ENCODE measurements at regions not wholly inside any gene's neighbourhood (a gene's known extent, or its start where the extent isn't known, plus 50 kb on each side); places are given as distances from the start of the nearest gene placed in this dataset.

DNA sequence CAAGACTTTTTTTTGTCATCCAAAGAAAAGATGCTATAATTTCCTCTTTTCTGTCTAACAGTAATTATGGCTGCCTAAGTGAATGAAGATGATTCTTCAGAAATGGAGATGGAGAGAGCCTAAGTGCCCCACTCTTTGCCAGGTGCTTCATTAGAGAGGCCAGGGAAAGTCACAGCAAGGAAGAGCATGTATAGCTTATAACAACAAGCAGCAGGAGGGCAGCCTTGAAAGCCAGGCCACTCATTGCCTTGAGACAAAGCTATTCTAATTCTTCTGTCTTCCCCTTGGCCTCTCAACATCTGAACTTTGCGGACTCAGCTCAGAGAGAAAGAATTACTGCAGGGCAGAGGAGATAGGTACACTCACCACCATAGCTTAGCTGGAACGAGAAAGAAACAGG lies 112.0 kb upstream of the ZNF366 start:
- DNase-seq (ENCODE audit: low spot score) = no peak

GRCh38 chr5:72618708-72619107 lies 111.5 kb upstream of the ZNF366 start:
- DNase-seq (ENCODE audit: low spot score) = no peak

GRCh38 chr5:72615061-72615460 lies 107.9 kb upstream of the ZNF366 start:
- DNase-seq (ENCODE audit: low spot score) = no peak

DNA sequence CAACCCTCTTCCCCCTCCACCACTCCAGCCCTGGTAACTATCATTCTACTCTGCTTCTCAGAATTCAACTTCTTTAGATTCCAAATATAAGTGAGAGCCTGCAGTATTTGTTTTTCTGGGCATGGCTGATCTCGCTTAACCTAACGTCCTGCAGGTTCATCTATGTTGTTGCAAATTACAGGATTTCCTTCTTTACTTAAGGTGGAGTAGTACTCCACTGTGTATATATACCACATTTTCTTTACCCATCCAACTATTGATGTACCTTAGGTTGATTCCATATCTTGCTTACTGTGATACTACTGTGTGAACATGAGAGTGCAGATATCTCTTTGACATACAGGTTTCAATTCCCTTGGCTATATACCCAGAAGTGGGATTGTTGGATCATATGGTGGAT lies 106.3 kb upstream of the ZNF366 start:
- DNase-seq (ENCODE audit: low spot score) = no peak

DNA sequence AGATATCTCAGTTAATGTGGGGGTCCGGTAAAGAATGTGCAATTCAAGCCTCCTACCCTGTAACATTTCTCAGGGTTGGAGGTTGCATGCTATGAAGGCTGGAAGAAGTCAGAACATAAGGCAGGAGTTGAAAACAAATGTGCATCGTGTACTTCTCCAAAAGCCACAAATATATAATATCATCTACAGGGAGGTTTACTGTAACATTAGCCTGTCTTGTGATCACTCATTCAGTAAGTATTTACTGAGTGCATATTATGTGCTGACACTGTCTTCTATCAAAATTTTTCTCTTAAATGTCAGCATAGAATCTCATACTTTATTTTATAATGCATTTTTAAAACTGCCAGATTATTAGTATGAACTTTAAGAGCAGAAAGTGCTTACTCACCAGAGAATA lies 105.6 kb upstream of the ZNF366 start:
- no peak for DNase-seq (ENCODE audit: low spot score)

GRCh38 chr5:72611118-72611730 lies 104.0 kb upstream of the ZNF366 start:
- DNase-seq (ENCODE audit: low spot score) = peak; percentile 79

DNA sequence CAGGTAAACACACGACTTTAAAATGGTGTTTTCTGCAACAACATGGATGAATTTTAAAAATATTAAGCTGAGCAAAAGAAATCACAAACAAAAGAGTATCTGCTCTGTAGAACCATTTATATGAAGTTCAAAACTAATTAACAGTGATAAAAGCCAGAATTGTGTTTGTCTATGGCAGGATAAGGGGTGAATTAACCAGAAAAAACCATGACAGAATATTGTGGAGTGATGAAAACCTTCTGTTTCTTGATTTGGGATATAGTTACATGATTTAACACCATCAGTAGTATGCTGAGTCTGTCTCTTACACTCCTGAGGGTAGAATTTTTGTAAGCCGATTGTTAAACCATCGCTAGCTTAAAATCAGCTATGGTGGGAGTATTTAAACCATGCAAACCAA lies 101.7 kb upstream of the ZNF366 start:
- DNase-seq (ENCODE audit: low spot score) = no peak

- no peak for DNase-seq (ENCODE audit: low spot score)
Observed at GRCh38 chr5:72608297-72608696, 101.1 kb upstream of the ZNF366 start.

DNA sequence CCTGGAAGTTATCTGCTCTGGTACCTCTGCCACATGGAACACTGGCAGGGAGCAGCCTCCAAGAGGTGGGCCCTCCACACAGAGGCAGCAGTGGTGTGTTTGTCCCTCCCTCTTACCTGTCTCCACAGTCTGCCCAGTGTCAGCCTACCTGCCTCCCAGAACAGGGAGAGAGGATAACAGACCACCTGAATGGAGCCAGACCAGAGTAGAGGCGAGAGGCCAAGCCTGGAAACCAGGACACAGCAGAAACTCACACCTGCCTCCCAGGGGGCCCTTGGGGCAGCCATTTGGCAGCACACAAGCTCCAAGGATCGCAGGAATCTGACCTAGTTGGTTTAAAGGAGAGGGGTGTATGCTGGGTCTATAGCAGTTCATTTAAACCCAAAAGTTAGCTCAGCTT lies 100.2 kb upstream of the ZNF366 start:
- DNase-seq (ENCODE audit: low spot score) = no peak

- DNase-seq (ENCODE audit: low spot score) = no peak
Observed at GRCh38 chr5:72606525-72606924, 99.3 kb upstream of the ZNF366 start.

- no peak for DNase-seq (ENCODE audit: low spot score)
Observed at GRCh38 chr5:72605632-72606031, 98.4 kb upstream of the ZNF366 start.

DNA sequence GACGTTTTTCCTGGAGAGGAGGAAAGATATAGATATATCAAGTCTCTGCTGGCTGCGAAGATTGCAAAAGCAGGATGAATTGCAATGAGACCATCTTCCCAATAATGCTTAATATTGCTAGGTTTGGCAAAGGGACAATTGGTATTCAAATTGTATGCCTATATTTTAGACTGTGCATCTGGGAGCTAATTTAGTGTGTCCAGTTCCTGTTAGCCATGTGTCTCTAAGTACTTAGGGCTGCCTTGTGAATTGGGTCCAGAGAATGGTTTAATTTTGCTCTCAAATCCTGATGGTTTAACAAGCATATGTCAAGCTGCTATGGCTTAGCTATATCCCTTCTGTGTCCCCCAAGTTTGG lies 97.6 kb upstream of the ZNF366 start:
- no peak for DNase-seq (ENCODE audit: low spot score)

DNA sequence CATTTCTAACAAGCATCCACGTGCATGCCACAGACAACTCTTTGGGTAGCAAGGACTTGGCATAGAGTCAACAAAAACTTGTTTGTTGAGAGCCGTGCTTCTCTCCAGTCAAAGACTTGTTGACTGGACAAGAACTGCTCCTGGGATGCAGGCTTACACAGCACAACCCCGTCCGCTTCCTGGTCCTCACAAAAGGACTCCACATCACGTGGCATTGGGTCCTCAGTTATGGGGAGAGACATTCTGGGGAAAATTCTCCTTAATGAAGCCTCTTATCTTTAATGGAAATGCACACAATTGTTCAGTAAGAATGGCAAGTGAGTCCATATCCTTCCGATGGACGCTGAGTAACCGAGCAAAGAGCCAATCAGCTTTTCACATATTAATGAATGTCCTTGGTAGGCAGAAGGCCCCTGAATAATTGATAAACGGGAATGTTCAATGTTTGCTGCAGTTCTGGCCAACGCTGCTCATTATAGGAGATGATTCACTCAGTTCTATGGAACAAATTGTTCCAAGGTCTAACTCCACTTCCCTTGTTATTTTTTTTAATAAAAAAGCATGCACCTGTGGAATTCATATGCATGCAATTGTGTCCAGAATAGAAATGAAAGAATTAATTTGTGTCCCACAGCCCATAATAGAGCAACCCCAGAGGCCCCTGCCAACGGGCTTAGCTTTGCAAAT lies 97.0 kb upstream of the ZNF366 start:
- DNase-seq (ENCODE audit: low spot score) = no peak

GRCh38 chr5:72602696-72603685 lies 95.8 kb upstream of the ZNF366 start:
- no peak for DNase-seq (ENCODE audit: low spot score)

DNA sequence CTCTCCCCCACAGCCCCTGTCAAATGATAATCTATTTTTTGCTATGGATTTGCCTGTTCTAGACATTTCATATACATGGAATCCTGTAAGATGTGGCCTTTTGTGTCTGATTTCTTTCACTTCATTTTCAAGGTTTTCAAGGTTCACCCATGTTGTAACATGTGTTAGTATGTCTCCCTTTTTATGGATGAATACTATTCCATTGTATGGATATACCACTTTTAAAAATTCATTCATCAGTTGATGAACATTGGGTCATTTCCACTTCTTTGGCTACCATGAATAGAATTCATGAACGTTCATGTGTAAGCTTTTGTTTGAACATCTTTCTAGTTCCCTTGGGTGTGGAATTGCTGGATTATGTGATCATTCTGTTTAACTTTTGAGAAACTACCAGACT lies 94.7 kb upstream of the ZNF366 start:
- DNase-seq (ENCODE audit: low spot score) = no peak

DNA sequence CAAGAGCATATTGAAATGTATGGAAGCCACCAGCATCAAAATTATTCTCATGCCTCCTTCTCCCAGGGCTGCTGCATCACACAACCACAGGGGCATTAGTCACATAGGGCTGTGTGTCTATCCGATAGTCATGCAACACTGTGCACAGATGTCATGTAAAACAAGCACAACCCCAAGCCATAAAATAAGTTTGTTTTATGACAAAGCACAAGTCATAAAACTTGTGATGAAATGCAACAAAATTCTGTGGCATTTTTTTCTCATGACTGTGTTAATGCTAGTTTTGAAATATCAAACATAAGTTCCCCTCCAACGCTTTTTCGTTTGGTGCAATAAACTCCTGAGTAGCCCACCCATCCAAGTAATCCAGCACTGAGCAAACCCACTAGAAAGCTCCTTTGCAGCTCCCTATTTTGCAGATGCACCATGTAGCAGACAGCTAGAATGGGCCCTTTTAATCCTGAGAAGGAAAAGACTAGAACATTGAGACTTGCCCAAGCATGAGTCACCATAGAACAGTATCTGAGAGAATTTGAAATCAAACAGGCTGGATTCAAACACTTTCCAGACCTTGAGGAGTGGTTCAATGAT lies 93.3 kb upstream of the ZNF366 start:
- DNase-seq (ENCODE audit: low spot score) = no peak

GRCh38 chr5:72599519-72600370 lies 92.5 kb upstream of the ZNF366 start:
- no peak for DNase-seq (ENCODE audit: low spot score)

GRCh38 chr5:72599065-72599433 lies 91.8 kb upstream of the ZNF366 start:
- DNase-seq (ENCODE audit: low spot score) = no peak

DNA sequence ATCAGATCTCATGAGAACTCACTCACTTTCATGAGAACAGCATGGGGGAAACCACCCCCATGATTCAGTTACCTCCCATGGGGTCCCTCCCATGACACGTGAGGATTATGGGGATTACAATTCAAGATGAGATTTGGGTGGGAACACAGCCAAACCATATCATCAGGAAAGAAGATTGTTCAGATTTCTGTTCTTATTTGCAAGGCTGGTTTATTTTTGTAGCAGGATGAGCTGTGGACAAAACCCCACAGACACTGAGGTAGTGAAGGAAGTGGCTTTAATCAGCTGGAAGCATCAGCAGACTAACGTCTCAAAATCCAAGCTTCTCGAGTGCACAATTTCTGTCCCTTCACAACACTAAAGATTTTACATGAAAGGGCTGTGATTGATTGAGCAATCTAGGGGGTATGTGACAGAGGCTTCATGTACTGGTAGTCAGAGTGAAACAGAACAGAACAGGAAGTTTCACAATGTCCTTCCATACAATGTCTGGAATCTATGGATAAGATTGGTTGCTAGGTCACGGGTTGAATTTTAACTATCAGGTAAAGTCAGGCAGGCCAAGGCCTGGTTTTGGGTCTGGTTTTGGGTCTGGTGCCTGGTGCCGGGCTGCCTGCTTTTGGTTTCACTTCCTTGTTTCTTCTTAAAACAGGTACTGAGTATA lies 91.3 kb upstream of the ZNF366 start:
- no peak for DNase-seq (ENCODE audit: low spot score)

DNA sequence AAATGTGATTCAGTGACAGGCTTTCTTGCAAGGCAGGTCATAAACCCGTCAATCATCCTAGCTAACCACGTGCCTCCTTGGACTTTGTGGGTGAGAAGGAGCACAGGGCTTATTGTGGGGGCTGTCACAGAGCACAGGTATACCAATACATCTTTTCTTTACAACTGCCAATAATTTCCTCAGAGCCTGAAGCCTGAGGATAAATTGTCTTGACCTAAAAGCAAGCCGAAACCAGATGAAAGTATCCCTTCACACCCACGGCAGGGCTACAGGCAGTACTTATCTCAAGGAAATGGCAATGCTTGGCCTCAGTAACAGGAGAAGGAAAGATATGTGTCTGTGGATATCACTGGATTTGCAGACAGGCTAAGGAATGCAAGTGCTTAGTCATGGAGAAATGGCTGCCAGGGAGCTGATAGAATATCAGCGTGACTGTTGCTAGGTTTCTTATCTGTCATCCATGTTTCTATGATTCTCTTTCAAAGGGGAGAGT lies 90.3 kb upstream of the ZNF366 start:
- no peak for DNase-seq (ENCODE audit: low spot score)

DNA sequence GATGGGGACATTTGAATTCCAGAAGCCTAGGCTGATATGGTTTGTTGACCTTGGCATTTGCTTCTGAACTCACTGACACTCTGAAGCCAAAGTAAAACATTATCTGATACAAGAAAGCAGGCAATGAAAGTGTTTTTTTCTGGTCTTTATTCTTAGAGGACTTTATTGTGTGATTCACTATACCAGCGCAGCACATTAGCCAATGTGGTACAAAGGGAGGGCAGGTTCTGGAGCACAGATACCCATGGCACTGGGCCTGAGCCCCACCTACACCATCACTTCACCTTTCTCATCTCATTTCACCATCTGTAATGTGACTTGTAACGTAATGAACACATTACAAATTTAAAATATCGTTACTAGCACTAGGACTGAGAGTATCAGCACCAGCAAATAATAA lies 89.7 kb upstream of the ZNF366 start:
- DNase-seq (ENCODE audit: low spot score) = no peak

Measured in ecto neural progenitor cell (in vitro differentiated cells).